HL-60/S4 (cell line): ENCODE measurements at regions not wholly inside any gene's neighbourhood (a gene's known extent, or its start where the extent isn't known, plus 50 kb on each side); places are given as distances from the start of the nearest gene placed in this dataset.

Experiments used
- in situ Hi-C: fragments of 300-500 bp; cut with MboI; formaldehyde crosslinking; loops from 2 replicates; pipeline ENCODE4 v1.14.3; 2022; ENCODE audit warnings: low sequenced_read_pairs

DNA sequence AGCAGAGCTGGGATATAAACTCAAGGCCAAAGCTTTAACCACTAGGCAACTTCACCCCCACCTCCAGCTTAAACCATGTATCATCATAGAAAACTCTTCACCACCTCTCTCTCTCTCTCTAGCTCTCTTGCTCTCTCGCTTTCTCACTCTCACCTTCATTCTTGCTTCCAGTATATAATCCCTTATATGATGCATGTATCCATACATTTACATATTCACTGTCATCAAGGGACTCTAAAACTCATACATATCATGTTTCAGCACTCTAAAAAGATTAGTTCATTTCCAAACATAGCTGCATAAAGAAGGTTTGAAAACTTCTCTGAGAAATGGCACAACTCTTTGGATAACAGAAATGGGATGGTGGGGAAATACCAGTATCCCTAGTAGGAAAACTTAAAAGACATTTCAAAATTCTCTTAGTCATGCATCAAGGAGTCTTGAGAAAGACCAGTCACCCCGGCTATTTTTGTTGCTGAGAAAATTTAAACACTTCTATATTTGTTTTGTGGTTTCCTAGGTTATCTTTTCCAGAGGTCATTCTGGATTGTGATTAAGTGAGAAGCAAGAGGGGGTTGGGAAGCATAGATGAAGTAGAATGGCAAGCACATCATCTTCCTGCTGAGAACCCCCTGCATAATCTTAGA, 447.8 kb upstream of the THBS1 start:
- in situ Hi-C loops = no loop called here

DNA sequence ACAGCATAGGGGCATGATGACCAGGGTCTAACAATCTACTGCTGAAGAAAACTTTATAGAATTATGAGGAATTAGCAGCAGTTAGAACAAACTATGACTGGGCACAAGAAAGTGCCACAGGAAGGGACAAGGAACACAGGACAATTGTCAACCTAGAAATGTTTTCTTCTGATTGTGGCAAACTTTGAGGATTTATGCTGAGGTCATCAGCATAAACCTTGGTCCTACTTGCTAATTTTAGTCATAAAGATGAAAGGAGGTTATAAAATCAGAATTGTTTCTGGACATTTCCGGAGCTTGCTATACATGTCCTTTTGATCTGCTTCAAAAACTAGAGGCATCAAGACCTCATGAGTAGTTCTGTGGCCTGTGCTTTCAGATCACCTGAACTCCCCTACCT, 446.6 kb upstream of the THBS1 start:
- in situ Hi-C loops = no loop called here

DNA sequence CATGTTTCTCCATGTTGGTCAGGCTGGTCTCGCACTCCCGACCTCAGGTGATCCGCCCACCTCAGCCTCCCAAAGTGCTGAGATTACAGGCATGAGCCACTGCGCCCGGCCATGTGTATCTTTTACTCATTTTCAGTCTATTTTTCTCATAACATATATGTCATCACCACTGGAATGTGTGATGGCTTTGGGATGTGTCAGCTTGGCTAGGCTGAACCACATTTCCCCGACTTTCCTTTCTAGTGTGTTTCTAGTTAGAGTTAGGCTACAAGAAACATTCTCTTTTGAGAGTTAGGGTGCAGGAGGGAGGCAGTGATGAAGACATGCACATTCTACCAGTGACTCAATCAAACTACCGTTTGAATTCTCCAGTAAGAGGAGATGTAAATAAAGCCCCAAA, 444.9 kb upstream of the THBS1 start:
- in situ Hi-C loops = no loop called here

GRCh38 chr15:39139431-39140059, 441.3 kb upstream of the THBS1 start:
- in situ Hi-C loops = no loop called here

GRCh38 chr15:39140060-39140604, 440.7 kb upstream of the THBS1 start:
- in situ Hi-C loops = no loop called here

GRCh38 chr15:39142500-39142899, 438.4 kb upstream of the THBS1 start:
- in situ Hi-C loops = no loop called here

DNA sequence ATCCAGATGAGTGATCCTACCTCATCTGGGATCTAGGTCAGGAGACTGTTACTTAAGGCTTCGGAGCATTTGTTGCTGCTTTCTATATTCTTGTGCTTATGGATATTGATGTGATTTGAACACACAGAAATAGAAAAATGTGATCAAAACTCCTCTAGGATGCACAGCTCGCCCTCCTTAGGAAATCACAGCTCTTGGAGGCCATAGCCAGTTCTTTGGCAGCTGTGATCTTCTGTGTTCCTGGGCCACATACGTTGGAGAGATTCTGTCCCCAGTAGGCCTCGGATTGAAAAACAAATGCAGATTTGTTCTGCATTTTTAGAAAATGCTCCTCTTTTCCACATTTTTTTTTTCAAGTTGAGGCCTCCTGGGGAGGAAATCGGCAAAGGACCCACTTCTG, 437.4 kb upstream of the THBS1 start:
- in situ Hi-C loops = no loop called here

DNA sequence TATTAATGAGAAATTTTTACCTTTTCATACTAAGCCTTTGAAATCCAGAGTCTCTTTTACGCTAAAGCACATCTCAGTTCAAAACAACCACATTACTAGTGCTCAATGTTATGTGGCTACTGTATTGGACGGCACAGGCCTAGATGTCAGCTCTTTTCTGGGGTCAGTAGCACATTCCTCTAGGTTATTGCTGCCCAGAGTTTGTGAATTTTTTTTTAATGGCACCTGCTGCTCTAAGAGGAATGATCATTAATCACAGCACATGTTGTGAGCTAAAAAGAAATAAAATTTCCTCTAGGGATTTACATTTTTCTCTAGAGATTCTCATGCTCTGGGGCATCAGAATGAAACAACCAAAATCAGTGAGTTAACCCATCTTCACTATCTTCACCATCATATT, 436.8 kb upstream of the THBS1 start:
- in situ Hi-C loops = no loop called here

DNA sequence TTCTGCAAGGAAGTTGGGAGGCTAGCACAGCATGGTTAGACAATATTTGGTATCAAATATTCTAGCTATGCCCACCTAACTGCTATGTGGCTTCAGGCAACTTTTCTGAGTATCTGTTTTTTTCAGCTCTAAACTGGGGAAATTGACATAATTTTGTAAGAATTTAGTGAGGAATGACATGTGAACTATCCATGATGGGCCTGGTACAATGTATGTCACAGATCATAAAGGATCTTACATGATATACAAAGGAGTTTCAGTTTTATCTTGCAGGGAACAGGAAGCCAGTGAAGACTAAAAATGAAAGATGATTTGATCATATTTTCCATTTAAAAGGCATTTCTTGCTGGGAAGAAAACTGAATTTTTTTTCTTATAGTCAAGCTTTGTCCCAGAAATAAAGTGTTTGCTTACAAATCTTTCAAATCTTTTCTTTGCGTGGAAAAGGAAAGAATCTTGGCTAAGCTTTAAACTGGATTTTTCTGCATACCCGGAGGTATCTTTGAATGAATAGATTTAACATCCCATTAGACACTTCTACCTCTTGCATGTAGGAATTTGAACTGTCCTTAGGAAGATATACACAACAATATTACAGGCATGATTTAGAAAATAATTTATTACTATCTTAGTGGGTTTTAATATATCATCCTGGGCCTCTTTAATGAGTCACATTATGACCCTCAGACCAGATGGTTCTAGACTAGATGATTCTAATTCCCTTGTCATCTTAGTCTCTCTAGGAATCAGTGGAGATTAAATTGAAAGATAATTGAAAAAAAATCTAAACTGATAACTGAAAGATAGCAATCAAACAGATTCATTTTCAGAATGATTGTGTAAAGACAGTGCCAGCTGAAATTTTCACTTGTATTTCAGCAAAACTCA, 436.0 kb upstream of the THBS1 start:
- in situ Hi-C loops = no loop called here

DNA sequence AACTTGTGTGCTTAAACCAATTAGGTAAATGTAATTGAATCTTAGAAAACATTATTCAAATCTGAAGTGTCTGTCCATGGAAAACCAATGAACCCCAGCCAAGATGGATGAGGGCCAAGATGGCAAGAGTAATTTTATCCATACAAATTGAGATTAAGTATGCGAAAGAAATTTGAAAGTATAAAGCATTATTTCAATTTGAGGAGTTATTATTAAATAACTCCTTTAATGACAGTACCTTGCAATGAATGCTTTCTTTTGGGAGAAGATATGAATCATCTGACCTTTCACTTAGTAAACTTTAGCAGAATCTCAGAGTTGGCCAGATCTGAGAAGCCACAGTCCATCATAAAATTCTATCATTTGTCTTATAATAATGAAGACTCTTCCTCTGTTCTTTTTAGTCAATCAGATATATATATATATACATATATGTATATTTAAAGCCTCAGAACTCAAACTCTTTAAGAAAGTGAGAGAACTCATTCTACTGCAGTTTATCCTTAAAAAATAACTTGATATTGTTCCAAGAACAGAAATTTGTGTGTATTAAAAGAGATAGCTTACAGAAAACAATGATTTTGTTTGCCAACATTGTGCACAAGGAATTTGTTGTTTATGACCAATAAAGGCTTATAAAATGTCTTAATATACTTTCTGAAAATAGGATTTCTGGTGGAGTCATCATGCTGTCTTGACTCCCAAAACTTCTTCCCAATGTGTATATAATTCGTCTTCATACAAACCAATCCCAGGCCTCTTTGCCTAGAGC, 434.8 kb upstream of the THBS1 start:
- in situ Hi-C loops = no loop called here

DNA sequence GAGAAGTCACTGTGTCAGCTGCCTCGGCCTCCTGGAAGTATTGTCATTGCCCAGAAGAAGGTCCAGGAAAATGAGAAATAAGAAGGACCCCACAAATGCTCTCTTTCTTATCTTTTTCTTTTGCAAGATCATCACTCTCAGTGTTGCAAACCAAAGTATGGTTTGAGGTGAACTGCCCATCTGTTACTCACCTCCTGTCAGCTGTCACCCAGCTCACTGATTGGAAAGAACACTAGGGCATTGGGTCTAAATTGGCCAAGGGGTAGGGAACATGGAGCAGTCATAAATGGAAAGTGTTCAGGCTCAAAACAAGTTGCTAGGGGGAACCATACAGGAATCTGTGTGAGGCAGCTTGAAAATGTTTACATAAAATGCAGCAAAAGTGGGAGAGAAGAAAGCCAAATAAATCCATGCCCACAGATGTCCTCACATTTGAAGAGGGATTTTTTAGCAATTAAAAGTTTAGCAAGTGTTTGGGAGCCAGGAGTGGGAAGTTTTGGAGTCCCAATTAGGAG, 431.2 kb upstream of the THBS1 start:
- in situ Hi-C loops = no loop called here

DNA sequence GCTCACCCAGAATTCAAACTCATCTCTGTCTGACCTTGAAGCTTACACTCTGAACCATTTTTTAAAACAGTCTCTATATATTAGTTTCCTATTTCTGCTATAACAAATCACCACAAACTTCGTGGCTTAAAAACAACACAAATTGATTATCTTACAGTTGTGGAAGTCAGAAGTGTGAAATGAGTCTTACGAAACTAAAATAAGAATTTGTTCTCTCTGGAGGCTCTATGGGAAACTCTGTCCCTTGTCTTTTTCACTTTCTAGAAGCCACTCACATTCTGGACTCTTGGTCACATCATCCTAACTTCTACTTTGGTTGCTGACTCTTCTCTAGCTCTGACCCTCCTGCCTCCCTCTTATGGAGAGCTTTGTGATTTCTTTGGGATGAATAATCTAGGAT, 429.3 kb upstream of the THBS1 start:
- in situ Hi-C loops = no loop called here

- in situ Hi-C loops = no loop called here
Measured at GRCh38 chr15:39153058-39153714, 427.7 kb upstream of the THBS1 start.

- in situ Hi-C loops = no loop called here
Measured at GRCh38 chr15:39153716-39154115, 427.2 kb upstream of the THBS1 start.

DNA sequence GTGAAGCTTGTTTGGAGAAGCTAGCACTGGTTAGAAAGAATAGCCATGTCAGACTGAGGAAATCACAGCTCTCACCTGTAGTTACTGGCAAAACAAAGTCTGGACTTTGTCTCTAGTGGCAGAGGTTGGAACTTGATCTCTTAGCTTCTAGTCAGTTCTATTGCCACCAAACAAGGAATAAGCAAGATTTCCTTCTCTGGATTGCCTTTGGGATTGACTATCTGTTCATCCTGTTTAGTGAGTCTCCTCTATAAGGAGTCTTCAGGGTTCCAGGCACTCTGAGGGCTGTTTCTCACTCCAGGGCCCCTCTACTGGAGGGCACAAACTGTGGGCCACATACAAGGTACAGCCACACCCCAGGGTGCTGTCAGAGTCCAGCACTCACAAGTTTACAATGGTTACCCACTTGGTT, 426.6 kb upstream of the THBS1 start:
- in situ Hi-C loops = no loop called here

DNA sequence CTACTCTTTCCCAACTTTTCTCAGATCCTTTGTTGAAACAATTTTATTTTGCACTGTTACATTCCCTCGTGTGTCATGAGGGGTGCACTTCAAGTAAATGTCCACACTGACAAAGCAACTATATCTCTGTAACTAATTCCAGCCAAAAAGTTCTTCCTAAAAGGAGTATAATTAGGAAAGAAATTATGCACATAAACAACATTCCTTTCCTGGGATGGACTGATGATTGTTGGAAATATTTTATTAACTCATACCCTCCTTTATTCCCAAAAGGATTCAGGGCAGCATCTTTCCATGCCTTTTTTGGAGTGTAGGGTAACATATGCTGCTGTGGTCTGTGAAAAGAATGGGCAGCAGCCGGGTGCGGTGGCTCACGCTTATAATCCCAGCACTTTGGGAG, 426.1 kb upstream of the THBS1 start:
- in situ Hi-C loops = no loop called here

DNA sequence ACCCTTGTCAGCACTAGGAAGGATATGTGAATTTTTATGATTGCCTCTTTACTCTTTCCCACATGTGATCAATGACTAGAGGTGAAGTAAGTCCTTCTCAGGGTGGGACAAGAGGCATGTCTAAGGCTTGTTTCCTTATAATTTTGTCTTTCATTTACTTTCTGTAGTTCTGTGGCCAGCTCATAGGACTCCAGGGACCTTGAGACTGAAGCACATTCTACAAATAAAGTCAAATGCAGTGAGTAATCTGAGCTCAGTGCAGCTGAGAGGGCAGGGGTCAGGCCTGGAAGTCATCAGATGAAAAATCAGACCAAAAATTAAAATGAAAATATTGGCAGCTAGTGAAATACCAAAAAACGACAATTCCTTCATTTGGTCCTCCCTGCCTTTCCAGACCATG, 424.7 kb upstream of the THBS1 start:
- in situ Hi-C loops = no loop called here

GRCh38 chr15:39156646-39157250, 424.1 kb upstream of the THBS1 start:
- in situ Hi-C loops = no loop called here

GRCh38 chr15:39157882-39158281, 423.0 kb upstream of the THBS1 start:
- in situ Hi-C loops = no loop called here

GRCh38 chr15:39159833-39160232, 421.0 kb upstream of the THBS1 start:
- in situ Hi-C loops = no loop called here
